Astrocyte of the spinal cord (primary cell): ENCODE measurements at regions not wholly inside any gene's neighbourhood (a gene's known extent, or its start where the extent isn't known, plus 50 kb on each side); places are given as distances from the start of the nearest gene placed in this dataset.

Experiments
- DNase-seq: peaks from one replicate; pipeline ENCODE4 v3.0.0; 2011; ENCODE audit warnings: low read depth, low spot score
- H3K4me3 ChIP-seq: 2 replicates; pipeline ENCODE4 v1.5.1; 2011; ENCODE audit warnings: low read depth, mild to moderate bottlenecking, low read length, moderate library complexity
- in situ Hi-C: cut with HindIII; loops from 2 replicates; pipeline ENCODE4 v1.10.0; 2017; ENCODE audit warnings: low sequenced_read_pairs
- TF ChIP-seq, protein P1 (sequence below): IDR thresholded peaks from 2 replicates; pipeline ENCODE4 v1.5.1; 2012; ENCODE audit warnings: low read depth, mild to moderate bottlenecking, low read length, inconsistent platforms

DNA sequence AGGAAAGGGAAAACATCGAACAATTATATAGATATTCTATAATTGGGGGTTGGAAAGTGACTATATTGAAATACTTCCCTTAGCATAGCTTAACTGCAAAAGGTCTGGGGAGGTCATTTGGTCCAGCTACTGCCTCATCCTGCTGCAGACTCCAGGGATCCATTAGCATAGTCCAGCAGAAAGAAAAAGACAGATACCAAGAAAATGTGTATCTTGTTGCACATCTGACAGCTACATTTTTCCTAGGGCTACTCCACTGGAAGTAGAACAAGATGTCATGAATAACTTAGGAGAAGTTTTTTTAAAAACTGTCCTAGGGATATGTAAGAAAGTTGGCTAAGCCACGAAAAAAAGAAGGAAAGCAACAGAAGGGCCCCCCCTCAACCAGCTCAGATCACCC is 92.9 kb upstream of the SLC30A5 start:
- DNase-seq: no peak
- TF ChIP-seq, protein P1, sequence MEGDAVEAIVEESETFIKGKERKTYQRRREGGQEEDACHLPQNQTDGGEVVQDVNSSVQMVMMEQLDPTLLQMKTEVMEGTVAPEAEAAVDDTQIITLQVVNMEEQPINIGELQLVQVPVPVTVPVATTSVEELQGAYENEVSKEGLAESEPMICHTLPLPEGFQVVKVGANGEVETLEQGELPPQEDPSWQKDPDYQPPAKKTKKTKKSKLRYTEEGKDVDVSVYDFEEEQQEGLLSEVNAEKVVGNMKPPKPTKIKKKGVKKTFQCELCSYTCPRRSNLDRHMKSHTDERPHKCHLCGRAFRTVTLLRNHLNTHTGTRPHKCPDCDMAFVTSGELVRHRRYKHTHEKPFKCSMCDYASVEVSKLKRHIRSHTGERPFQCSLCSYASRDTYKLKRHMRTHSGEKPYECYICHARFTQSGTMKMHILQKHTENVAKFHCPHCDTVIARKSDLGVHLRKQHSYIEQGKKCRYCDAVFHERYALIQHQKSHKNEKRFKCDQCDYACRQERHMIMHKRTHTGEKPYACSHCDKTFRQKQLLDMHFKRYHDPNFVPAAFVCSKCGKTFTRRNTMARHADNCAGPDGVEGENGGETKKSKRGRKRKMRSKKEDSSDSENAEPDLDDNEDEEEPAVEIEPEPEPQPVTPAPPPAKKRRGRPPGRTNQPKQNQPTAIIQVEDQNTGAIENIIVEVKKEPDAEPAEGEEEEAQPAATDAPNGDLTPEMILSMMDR: no peak
- H3K4me3 ChIP-seq: no peak overlapping the region
- in situ Hi-C loops: no loop called here

DNA sequence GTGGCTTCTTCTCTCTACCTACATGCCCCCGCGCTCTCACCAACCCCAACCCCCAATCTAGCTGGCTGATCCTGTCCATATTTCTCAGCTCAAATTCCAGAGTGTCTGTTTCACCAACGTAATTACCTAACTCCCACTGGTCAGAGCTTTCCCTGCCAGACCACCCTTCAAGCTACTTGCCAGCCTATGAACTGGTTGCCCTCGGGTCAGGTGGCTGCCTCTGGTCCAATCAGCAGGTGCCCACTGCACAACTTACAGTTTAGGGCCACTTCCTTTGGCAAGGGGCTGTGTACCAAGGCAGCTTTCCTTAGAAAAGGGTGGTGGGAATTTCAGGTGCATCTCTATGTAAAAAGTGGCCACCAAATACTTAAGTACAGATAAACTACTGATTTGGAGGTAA is 92.2 kb upstream of the SLC30A5 start:
- no peak overlapping the region for H3K4me3 ChIP-seq
- TF ChIP-seq, protein P1: no peak
- in situ Hi-C loops: no loop called here
- DNase-seq: no peak

DNA sequence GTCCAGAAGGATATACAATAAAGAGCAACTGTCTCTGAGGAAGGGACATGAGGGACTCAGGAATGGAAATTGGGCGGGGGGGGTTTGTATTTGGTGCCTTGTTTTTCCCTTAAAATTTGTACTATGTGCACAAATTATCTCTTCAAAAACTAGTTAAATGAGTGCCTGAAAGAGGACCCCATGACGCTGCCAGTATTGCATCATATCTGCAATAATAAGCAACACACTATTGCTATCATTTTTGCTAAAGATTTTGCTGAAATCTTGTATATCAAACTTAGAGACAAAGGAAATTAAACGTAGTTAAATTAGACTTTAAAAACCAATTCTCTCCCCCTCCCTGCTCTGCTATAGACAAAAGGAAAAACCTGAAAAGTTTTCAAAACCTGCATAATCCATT is 89.7 kb upstream of the SLC30A5 start:
- H3K4me3 ChIP-seq: no peak overlapping the region
- TF ChIP-seq, protein P1: no peak
- DNase-seq: no peak
- in situ Hi-C loops: no loop called here

GRCh38 chr5:69004676-69005075 is 89.1 kb upstream of the SLC30A5 start:
- TF ChIP-seq, protein P1: no peak
- DNase-seq: no peak
- H3K4me3 ChIP-seq: no peak overlapping the region
- in situ Hi-C loops: no loop called here

DNA sequence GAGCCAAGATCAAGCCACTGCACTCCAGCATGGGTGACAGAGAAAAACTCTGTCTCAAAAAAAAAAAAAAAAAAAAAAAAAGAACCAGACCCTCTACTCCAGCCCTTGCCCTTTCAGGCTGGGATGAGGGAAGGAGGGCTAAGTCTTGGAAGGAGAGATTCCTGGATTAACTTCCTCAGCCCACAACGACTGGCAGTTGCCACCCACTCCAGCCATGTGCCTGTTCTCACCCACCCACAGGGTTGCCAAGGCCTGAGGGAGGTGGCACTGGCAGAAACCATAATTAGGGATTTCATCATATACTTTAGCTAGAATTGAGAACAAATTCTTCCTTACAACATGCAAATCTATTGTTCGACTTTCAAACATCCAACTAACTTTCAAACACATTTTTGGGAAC is 87.8 kb upstream of the SLC30A5 start:
- no peak overlapping the region for H3K4me3 ChIP-seq
- no peak for DNase-seq
- in situ Hi-C loops: no loop called here
- TF ChIP-seq, protein P1: no peak

DNA sequence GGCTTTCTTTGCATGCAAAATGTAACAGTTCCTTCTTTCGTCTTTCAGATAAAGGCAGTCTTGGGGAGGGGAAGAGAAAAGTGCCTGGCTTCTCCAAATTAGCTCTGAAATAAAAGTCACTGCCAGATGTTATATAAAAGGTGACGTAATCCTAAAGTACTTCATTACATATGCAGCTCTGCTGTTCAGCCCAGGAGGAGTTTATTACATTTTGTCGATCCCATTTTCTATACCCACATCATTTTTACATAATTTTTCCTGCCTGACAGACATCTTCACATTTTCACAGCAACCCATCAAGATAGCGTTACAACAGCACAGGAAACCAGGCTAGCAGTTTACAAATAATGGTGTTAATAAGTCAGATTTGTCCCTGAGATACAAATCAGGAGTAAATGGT is 86.7 kb upstream of the SLC30A5 start:
- DNase-seq: no peak
- no peak overlapping the region for H3K4me3 ChIP-seq
- TF ChIP-seq, protein P1: no peak
- in situ Hi-C loops: no loop called here

- no peak overlapping the region for H3K4me3 ChIP-seq
- TF ChIP-seq, protein P1: peak; percentile 92
- in situ Hi-C loops: no loop called here
- DNase-seq: peak; percentile 38
Observed at GRCh38 chr5:69007726-69008368, 86.0 kb upstream of the SLC30A5 start.
